ENCODE measurements at regions not wholly inside any gene's neighbourhood (a gene's known extent, or its start where the extent isn't known, plus 50 kb on each side); places are given as distances from the start of the nearest gene placed in this dataset.

- Histone ChIP-seq H3K9ac (replicated peaks in 1 of 4; ENCODE audit: extremely low read depth in 1 of 4, low read depth in 3 of 4, low read length in 3 of 4) (no peak overlapping the region), H3K23ac (ENCODE audit: insufficient read length) (no peak overlapping the region), H3K14ac (ENCODE audit: insufficient read length) (no peak overlapping the region), H3K4me1 (replicated peaks in 1 of 4; ENCODE audit: control insufficient read depth in 3 of 4, insufficient read depth in 4 of 4, low read length in 3 of 4) (peaks cover 0 to 3% (median under 1%) of the 10 kb centered on the region in 4 experiments; a peak in 2 of 7 replicates), H2BK20ac (ENCODE audit: low read length) (no peak overlapping the region), H3K4me2 (ENCODE audit: insufficient read depth in 1 of 2, low read depth in 2 of 2, low read length in 2 of 2) (no peak overlapping the region), H4K20me1 (replicated peaks in 1 of 2; ENCODE audit: control insufficient read depth in 1 of 2, insufficient read depth in 2 of 2, low read length in 2 of 2) (no peaks in the 10 kb centered on the region), H4K5ac (ENCODE audit: insufficient read length, low read depth, low read length) (no peak overlapping the region), H3K27ac (ENCODE audit: low read depth, low read length) (no peak overlapping the region), H4K91ac (replicated peaks; ENCODE audit: insufficient read length, low read length) (no peak overlapping the region), H2AFZ (ENCODE audit: low read length) (no peak overlapping the region), H3K27me3 (replicated peaks in 1 of 4; ENCODE audit: control insufficient read depth in 3 of 4, extremely low read depth in 1 of 4, insufficient read depth in 3 of 4, low read length in 3 of 4) (no peaks in the 10 kb centered on the region), H3K56ac (replicated peaks; ENCODE audit: insufficient read length, low read depth, low read length) (no peak overlapping the region), H2BK12ac (ENCODE audit: low read depth, low read length) (no peak overlapping the region), H3K9me3 (ENCODE audit: insufficient read depth in 2 of 2, low read depth in 1 of 2, low read length in 1 of 2) (no peaks in the 10 kb centered on the region), H3K4ac (replicated peaks; ENCODE audit: insufficient read length, low read depth, low read length) (no peak overlapping the region), H2BK15ac (ENCODE audit: low read length) (no peak overlapping the region), H3K18ac (ENCODE audit: extremely low read depth, low read length) (no peak overlapping the region), H3K23me2 (ENCODE audit: low read depth, low read length) (no peaks in the 10 kb centered on the region), H3K36me3 (ENCODE audit: control insufficient read depth in 2 of 4, insufficient read depth in 4 of 4, low read length in 3 of 4) (no peaks in the 10 kb centered on the region), H3K79me1 (ENCODE audit: low read depth, low read length) (no peaks in the 10 kb centered on the region), H2AK5ac (ENCODE audit: low read depth, low read length) (no peak overlapping the region), H2BK5ac (ENCODE audit: low read depth, low read length) (no peak overlapping the region), H4K8ac (ENCODE audit: extremely low read depth, insufficient read depth, low read length) (no peak overlapping the region), H2BK120ac (replicated peaks; ENCODE audit: low read depth, low read length) (no peak overlapping the region), H3K79me2 (ENCODE audit: control insufficient read depth in 1 of 2, insufficient read depth in 2 of 2, low read length in 2 of 2) (no peaks in the 10 kb centered on the region), H3K4me3 (ENCODE audit: extremely low read depth in 1 of 4, insufficient read depth in 2 of 4, low read depth in 3 of 4, low read length in 4 of 4) (no peak overlapping the region)
- WGBS, 2 experiments (ENCODE audit: extremely low coverage in 1 of 2, insufficient coverage in 1 of 2, insufficient read length in 1 of 2, insufficient replicate concordance in 2 of 2, low coverage in 1 of 2, low lambda C conversion rate in 2 of 2, missing lambda C conversion rate in 1 of 2) = 86% methylated on average over 8 of the region's 8 CpGs; no CpG with 5 or more reads in 1 of the 2 experiments
- ChIA-PET CTCF (ENCODE audit: partially characterized antibody) (no interaction called here), POLR2A (ENCODE audit: partially characterized antibody) (no interaction called here)
- FAIRE-seq (no peak), DNase-seq (ENCODE audit: low read depth in 1 of 2, low spot score in 2 of 2) (no peak)
- TF ChIP-seq JUND (IDR thresholded peaks at IDR 0.05; ENCODE audit: low read length) (no peak), KDM1A (IDR thresholded peaks at IDR 0.05; ENCODE audit: borderline replicate concordance, low read length) (no peak), EZH2 (IDR thresholded peaks at IDR 0.05; ENCODE audit: low read depth, low read length, severe bottlenecking) (no peak), ASH2L (IDR thresholded peaks at IDR 0.05; ENCODE audit: low read length) (no peak), POU5F1 (IDR thresholded peaks at IDR 0.05; ENCODE audit: low read depth, low read length) (no peak), CBX5 (IDR thresholded peaks at IDR 0.05; ENCODE audit: low read depth, low read length) (no peak), E2F6 (IDR thresholded peaks at IDR 0.05) (no peak), NANOG (IDR thresholded peaks at IDR 0.05; ENCODE audit: insufficient read depth, low read depth, low read length, poor library complexity, severe bottlenecking) (no peak), MAFK (IDR thresholded peaks at IDR 0.05; ENCODE audit: low read depth, low read length) (no peak), TEAD4 (IDR thresholded peaks at IDR 0.05; ENCODE audit: low read depth, low read length) (no peak)
Measured at GRCh38 chr10:44183667-44184632, 200.9 kb downstream of the CXCL12 start.

All from H1 (cell line).